ENCODE measurements at regions not wholly inside any gene's neighbourhood (a gene's known extent, or its start where the extent isn't known, plus 50 kb on each side); places are given as distances from the start of the nearest gene placed in this dataset.
"Not testable (repeated sequence)": the region's sequence is repeated elsewhere in the genome, so short reads cannot be mapped to it uniquely, and the experiment has no call there.

- no peaks in the 10 kb centered on the region for H3K36me3 Mint-ChIP-seq
- ChIA-PET CTCF (no interaction called here), POLR2A (no interaction called here)
- H3K4me3 ChIP-seq (ENCODE audit: control insufficient read depth in 1 of 2, extremely low read depth in 1 of 2, low read length in 1 of 2), result no peak overlapping the region
- ATAC-seq (replicated peaks in 1 of 4), result no peak
- peaks cover 3 to 11% (median 6%) of the 10 kb centered on the region in 3 donors for H3K9me3 Mint-ChIP-seq
- H3K9me3 ChIP-seq, result no peaks in the 10 kb centered on the region
- no CpG with 5 or more reads among the region's 2 CpGs for WGBS (ENCODE audit: insufficient coverage)
- no peaks in the 10 kb centered on the region for H3K4me1 ChIP-seq (ENCODE audit: control insufficient read depth in 1 of 2, extremely low read depth in 1 of 2, insufficient read depth in 2 of 2, low read length in 2 of 2)
- H3K36me3 ChIP-seq (ENCODE audit: control insufficient read depth in 2 of 2, extremely low read depth in 1 of 2, insufficient read depth in 1 of 2, low read length in 1 of 2), result no peaks in the 10 kb centered on the region
- H3K27ac ChIP-seq (ENCODE audit: low read length), result no peak overlapping the region
- no peak overlapping the region for H3K27ac Mint-ChIP-seq
- DNase-seq, result no peak
- H3K4me1 Mint-ChIP-seq, result no peaks in the 10 kb centered on the region
- no peaks in the 10 kb centered on the region for H3K27me3 Mint-ChIP-seq
- H3K27me3 ChIP-seq (replicated peaks in 1 of 2; ENCODE audit: control insufficient read depth in 2 of 2, extremely low read depth in 1 of 2, insufficient read depth in 2 of 2, low read length in 1 of 2), result no peaks in the 10 kb centered on the region
- no peak overlapping the region for H3K4me3 Mint-ChIP-seq
Observed at GRCh38 chr6:51314965-51315364, 496.3 kb downstream of the TFAP2B start.

- no peak overlapping the region for H3K27ac Mint-ChIP-seq
Observed at GRCh38 chr6:51318674-51319073, 500.0 kb downstream of the TFAP2B start.

GRCh38 chr6:51321477-51321876, 502.8 kb downstream of the TFAP2B start:
- H3K9me3 ChIP-seq; H3K4me3 ChIP-seq (ENCODE audit: control insufficient read depth in 1 of 2, extremely low read depth in 1 of 2, low read length in 1 of 2); H3K4me1 Mint-ChIP-seq; POLR2A ChIA-PET; H3K36me3 ChIP-seq (ENCODE audit: control insufficient read depth in 2 of 2, extremely low read depth in 1 of 2, insufficient read depth in 1 of 2, low read length in 1 of 2); H3K27me3 Mint-ChIP-seq; DNase-seq; H3K27ac ChIP-seq (ENCODE audit: low read length); ATAC-seq (replicated peaks in 1 of 4); H3K27ac Mint-ChIP-seq; H3K4me3 Mint-ChIP-seq; CTCF ChIA-PET; H3K36me3 Mint-ChIP-seq; H3K4me1 ChIP-seq (ENCODE audit: control insufficient read depth in 1 of 2, extremely low read depth in 1 of 2, insufficient read depth in 2 of 2, low read length in 2 of 2); H3K27me3 ChIP-seq (replicated peaks in 1 of 2; ENCODE audit: control insufficient read depth in 2 of 2, extremely low read depth in 1 of 2, insufficient read depth in 2 of 2, low read length in 1 of 2): not testable (repeated sequence)
- H3K9me3 Mint-ChIP-seq, result peaks cover 3 to 15% (median 10%) of the 10 kb centered on the region in 3 donors
- WGBS (ENCODE audit: insufficient coverage), result 80% methylated on average over 1 of the region's 3 CpGs

More at GRCh38 chr6:51318674-51319073, 500.0 kb downstream of the TFAP2B start:
- ChIA-PET CTCF (no interaction called here), POLR2A (no interaction called here)
- Mint-ChIP-seq H3K4me1 (no peaks in the 10 kb centered on the region), H3K9me3 (peaks cover 3 to 18% (median 13%) of the 10 kb centered on the region in 3 donors), H3K4me3 (no peak overlapping the region), H3K36me3 (no peaks in the 10 kb centered on the region), H3K27me3 (no peaks in the 10 kb centered on the region)
- no peak for ATAC-seq (replicated peaks in 1 of 4)
- Histone ChIP-seq H3K9me3 (no peaks in the 10 kb centered on the region), H3K4me3 (ENCODE audit: control insufficient read depth in 1 of 2, extremely low read depth in 1 of 2, low read length in 1 of 2) (no peak overlapping the region), H3K4me1 (ENCODE audit: control insufficient read depth in 1 of 2, extremely low read depth in 1 of 2, insufficient read depth in 2 of 2, low read length in 2 of 2) (no peaks in the 10 kb centered on the region), H3K27ac (ENCODE audit: low read length) (no peak overlapping the region), H3K27me3 (replicated peaks in 1 of 2; ENCODE audit: control insufficient read depth in 2 of 2, extremely low read depth in 1 of 2, insufficient read depth in 2 of 2, low read length in 1 of 2) (no peaks in the 10 kb centered on the region), H3K36me3 (ENCODE audit: control insufficient read depth in 2 of 2, extremely low read depth in 1 of 2, insufficient read depth in 1 of 2, low read length in 1 of 2) (no peaks in the 10 kb centered on the region)
- WGBS (ENCODE audit: insufficient coverage), result no CpG with 5 or more reads among the region's 5 CpGs
- DNase-seq, result no peak

- POLR2A ChIA-PET, result no interaction called here
- H3K4me3 Mint-ChIP-seq, result no peak overlapping the region
- no peaks in the 10 kb centered on the region for H3K4me1 ChIP-seq (ENCODE audit: control insufficient read depth in 1 of 2, extremely low read depth in 1 of 2, insufficient read depth in 2 of 2, low read length in 2 of 2)
- no peaks in the 10 kb centered on the region for H3K36me3 Mint-ChIP-seq
- peaks cover 3 to 15% (median 10%) of the 10 kb centered on the region in 3 donors for H3K9me3 Mint-ChIP-seq
- no peaks in the 10 kb centered on the region for H3K9me3 ChIP-seq
- H3K4me1 Mint-ChIP-seq, result no peaks in the 10 kb centered on the region
- H3K27ac Mint-ChIP-seq, result no peak overlapping the region
- H3K36me3 ChIP-seq (ENCODE audit: control insufficient read depth in 2 of 2, extremely low read depth in 1 of 2, insufficient read depth in 1 of 2, low read length in 1 of 2), result no peaks in the 10 kb centered on the region
- H3K27me3 ChIP-seq (replicated peaks in 1 of 2; ENCODE audit: control insufficient read depth in 2 of 2, extremely low read depth in 1 of 2, insufficient read depth in 2 of 2, low read length in 1 of 2), result no peaks in the 10 kb centered on the region
- no peak overlapping the region for H3K27ac ChIP-seq (ENCODE audit: low read length)
- ATAC-seq (replicated peaks in 1 of 4) (no peak), DNase-seq (no peak)
- no peak overlapping the region for H3K4me3 ChIP-seq (ENCODE audit: control insufficient read depth in 1 of 2, extremely low read depth in 1 of 2, low read length in 1 of 2)
- CTCF ChIA-PET, result no interaction called here
- no peaks in the 10 kb centered on the region for H3K27me3 Mint-ChIP-seq
Observed at GRCh38 chr6:51322505-51322904, 503.8 kb downstream of the TFAP2B start.

- Mint-ChIP-seq H3K4me3 (no peak overlapping the region), H3K27ac (no peak overlapping the region), H3K4me1 (no peaks in the 10 kb centered on the region), H3K27me3 (no peaks in the 10 kb centered on the region), H3K36me3 (no peaks in the 10 kb centered on the region), H3K9me3 (peaks cover 3 to 15% (median 10%) of the 10 kb centered on the region in 3 donors)
- Histone ChIP-seq H3K4me1 (ENCODE audit: control insufficient read depth in 1 of 2, extremely low read depth in 1 of 2, insufficient read depth in 2 of 2, low read length in 2 of 2) (no peaks in the 10 kb centered on the region), H3K36me3 (ENCODE audit: control insufficient read depth in 2 of 2, extremely low read depth in 1 of 2, insufficient read depth in 1 of 2, low read length in 1 of 2) (no peaks in the 10 kb centered on the region), H3K4me3 (ENCODE audit: control insufficient read depth in 1 of 2, extremely low read depth in 1 of 2, low read length in 1 of 2) (no peak overlapping the region), H3K27me3 (replicated peaks in 1 of 2; ENCODE audit: control insufficient read depth in 2 of 2, extremely low read depth in 1 of 2, insufficient read depth in 2 of 2, low read length in 1 of 2) (no peaks in the 10 kb centered on the region), H3K27ac (ENCODE audit: low read length) (no peak overlapping the region), H3K9me3 (no peaks in the 10 kb centered on the region)
- ChIA-PET POLR2A (no interaction called here), CTCF (no interaction called here)
- WGBS (ENCODE audit: insufficient coverage), result no CpG with 5 or more reads among the region's 1 CpG
- ATAC-seq (replicated peaks in 1 of 4), result no peak
- DNase-seq, result no peak
Observed at GRCh38 chr6:51323056-51323455, 504.4 kb downstream of the TFAP2B start.

- POLR2A ChIA-PET, result no interaction called here
- DNase-seq (no peak), ATAC-seq (replicated peaks in 1 of 4) (no peak)
- Mint-ChIP-seq H3K9me3 (peaks cover 0 to 7% (median 0%) of the 10 kb centered on the region in 3 donors), H3K27me3 (no peaks in the 10 kb centered on the region), H3K4me1 (no peaks in the 10 kb centered on the region), H3K4me3 (no peak overlapping the region), H3K27ac (no peak overlapping the region), H3K36me3 (no peaks in the 10 kb centered on the region)
- Histone ChIP-seq H3K27ac (ENCODE audit: low read length) (no peak overlapping the region), H3K4me1 (ENCODE audit: control insufficient read depth in 1 of 2, extremely low read depth in 1 of 2, insufficient read depth in 2 of 2, low read length in 2 of 2) (no peaks in the 10 kb centered on the region), H3K27me3 (replicated peaks in 1 of 2; ENCODE audit: control insufficient read depth in 2 of 2, extremely low read depth in 1 of 2, insufficient read depth in 2 of 2, low read length in 1 of 2) (no peaks in the 10 kb centered on the region), H3K36me3 (ENCODE audit: control insufficient read depth in 2 of 2, extremely low read depth in 1 of 2, insufficient read depth in 1 of 2, low read length in 1 of 2) (no peaks in the 10 kb centered on the region), H3K9me3 (no peaks in the 10 kb centered on the region), H3K4me3 (ENCODE audit: control insufficient read depth in 1 of 2, extremely low read depth in 1 of 2, low read length in 1 of 2) (no peak overlapping the region)
- WGBS (ENCODE audit: insufficient coverage), result 71% methylated on average over 1 of the region's 1 CpG
- CTCF ChIA-PET, result no interaction called here
Observed at GRCh38 chr6:51330971-51331370, 512.3 kb downstream of the TFAP2B start.

- Mint-ChIP-seq H3K27ac (no peak overlapping the region), H3K4me3 (no peak overlapping the region), H3K27me3 (no peaks in the 10 kb centered on the region), H3K36me3 (no peaks in the 10 kb centered on the region), H3K9me3 (peaks cover 0 to 7% (median 0%) of the 10 kb centered on the region in 3 donors), H3K4me1 (no peaks in the 10 kb centered on the region)
- no peak for DNase-seq
- Histone ChIP-seq H3K4me1 (ENCODE audit: control insufficient read depth in 1 of 2, extremely low read depth in 1 of 2, insufficient read depth in 2 of 2, low read length in 2 of 2) (no peaks in the 10 kb centered on the region), H3K27me3 (replicated peaks in 1 of 2; ENCODE audit: control insufficient read depth in 2 of 2, extremely low read depth in 1 of 2, insufficient read depth in 2 of 2, low read length in 1 of 2) (no peaks in the 10 kb centered on the region), H3K36me3 (ENCODE audit: control insufficient read depth in 2 of 2, extremely low read depth in 1 of 2, insufficient read depth in 1 of 2, low read length in 1 of 2) (no peaks in the 10 kb centered on the region), H3K27ac (ENCODE audit: low read length) (no peak overlapping the region), H3K9me3 (no peaks in the 10 kb centered on the region), H3K4me3 (ENCODE audit: control insufficient read depth in 1 of 2, extremely low read depth in 1 of 2, low read length in 1 of 2) (no peak overlapping the region)
- no peak for ATAC-seq (replicated peaks in 1 of 4)
- ChIA-PET CTCF (no interaction called here), POLR2A (no interaction called here)
- no CpG with 5 or more reads among the region's 2 CpGs for WGBS (ENCODE audit: insufficient coverage)
Observed at GRCh38 chr6:51335543-51335942, 516.9 kb downstream of the TFAP2B start.

Data from T-cell (primary cell).